ENCODE measurements at regions not wholly inside any gene's neighbourhood (a gene's known extent, or its start where the extent isn't known, plus 50 kb on each side); places are given as distances from the start of the nearest gene placed in this dataset.

- DNase-seq (ENCODE audit: extremely low read depth, low read depth, low spot score): no peak
Observed at GRCh38 chr15:58235961-58236360, 97.8 kb downstream of the AQP9 start.

GRCh38 chr15:58240191-58240932 lies 102.2 kb downstream of the AQP9 start:
- no peak for DNase-seq (ENCODE audit: extremely low read depth, low read depth, low spot score)

GRCh38 chr15:58241872-58242271 lies 103.7 kb downstream of the AQP9 start:
- no peak for DNase-seq (ENCODE audit: extremely low read depth, low read depth, low spot score)

- DNase-seq (ENCODE audit: extremely low read depth, low read depth, low spot score): no peak
Observed at GRCh38 chr15:58243070-58243469, 104.9 kb downstream of the AQP9 start.

- DNase-seq (ENCODE audit: extremely low read depth, low read depth, low spot score): no peak
Observed at GRCh38 chr15:58244536-58244935, 106.4 kb downstream of the AQP9 start.

GRCh38 chr15:58246041-58246440 lies 107.9 kb downstream of the AQP9 start:
- no peak for DNase-seq (ENCODE audit: extremely low read depth, low read depth, low spot score)

GRCh38 chr15:58247855-58248842 lies 110.0 kb downstream of the AQP9 start:
- DNase-seq (ENCODE audit: extremely low read depth, low read depth, low spot score): no peak

GRCh38 chr15:58249646-58250312 lies 111.6 kb downstream of the AQP9 start:
- no peak for DNase-seq (ENCODE audit: extremely low read depth, low read depth, low spot score)

- DNase-seq (ENCODE audit: extremely low read depth, low read depth, low spot score): no peak
Observed at GRCh38 chr15:58252586-58253323, 114.6 kb downstream of the AQP9 start.

- DNase-seq (ENCODE audit: extremely low read depth, low read depth, low spot score): no peak
Observed at GRCh38 chr15:58257776-58258325, 119.7 kb downstream of the AQP9 start.

GRCh38 chr15:58258501-58259292 lies 120.5 kb downstream of the AQP9 start:
- DNase-seq (ENCODE audit: extremely low read depth, low read depth, low spot score): no peak

- no peak for DNase-seq (ENCODE audit: extremely low read depth, low read depth, low spot score)
Observed at GRCh38 chr15:58260205-58260724, 122.1 kb downstream of the AQP9 start.

- no peak for DNase-seq (ENCODE audit: extremely low read depth, low read depth, low spot score)
Observed at GRCh38 chr15:58260725-58261267, 122.6 kb downstream of the AQP9 start.

- DNase-seq (ENCODE audit: extremely low read depth, low read depth, low spot score): no peak
Observed at GRCh38 chr15:58261368-58261767, 123.2 kb downstream of the AQP9 start.

- DNase-seq (ENCODE audit: extremely low read depth, low read depth, low spot score): no peak
Observed at GRCh38 chr15:58264053-58264971, 126.1 kb downstream of the AQP9 start.

GRCh38 chr15:58267051-58267450 lies 128.9 kb downstream of the AQP9 start:
- DNase-seq (ENCODE audit: extremely low read depth, low read depth, low spot score): no peak

GRCh38 chr15:58268746-58269267 lies 130.6 kb downstream of the AQP9 start:
- DNase-seq (ENCODE audit: extremely low read depth, low read depth, low spot score): no peak
